DMS 273 (cell line): ENCODE measurements at regions not wholly inside any gene's neighbourhood (a gene's known extent, or its start where the extent isn't known, plus 50 kb on each side); places are given as distances from the start of the nearest gene placed in this dataset.
"Not testable (repeated sequence)": the region's sequence is repeated elsewhere in the genome, so short reads cannot be mapped to it uniquely, and the experiment has no call there.

Experiments used
- DNase-seq: peaks from one replicate; lab custom pipeline; 2025; ENCODE audit not compliant: unreplicated experiment; lab: John Stamatoyannopoulos, UW

DNA sequence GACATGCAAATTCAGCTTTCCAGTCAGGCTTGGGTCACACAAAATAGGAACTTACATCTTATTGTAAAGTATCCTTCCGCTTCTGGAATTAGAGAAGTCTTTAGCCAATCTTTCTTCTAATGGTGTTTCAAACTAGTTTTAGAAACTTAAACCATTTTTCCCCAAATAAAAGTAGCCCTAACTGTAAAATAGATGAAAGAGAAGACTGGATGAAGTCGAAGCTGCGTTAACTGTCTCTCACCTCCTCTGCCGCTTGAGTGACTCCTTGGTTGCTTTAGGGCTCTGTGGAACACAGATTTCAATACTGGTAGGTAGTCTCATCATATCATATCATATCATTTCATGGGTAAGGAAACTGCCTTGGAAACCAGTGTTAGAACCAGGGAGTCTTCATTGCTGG lies 498.4 kb downstream of the XIRP2 start:
- no peak for DNase-seq

DNA sequence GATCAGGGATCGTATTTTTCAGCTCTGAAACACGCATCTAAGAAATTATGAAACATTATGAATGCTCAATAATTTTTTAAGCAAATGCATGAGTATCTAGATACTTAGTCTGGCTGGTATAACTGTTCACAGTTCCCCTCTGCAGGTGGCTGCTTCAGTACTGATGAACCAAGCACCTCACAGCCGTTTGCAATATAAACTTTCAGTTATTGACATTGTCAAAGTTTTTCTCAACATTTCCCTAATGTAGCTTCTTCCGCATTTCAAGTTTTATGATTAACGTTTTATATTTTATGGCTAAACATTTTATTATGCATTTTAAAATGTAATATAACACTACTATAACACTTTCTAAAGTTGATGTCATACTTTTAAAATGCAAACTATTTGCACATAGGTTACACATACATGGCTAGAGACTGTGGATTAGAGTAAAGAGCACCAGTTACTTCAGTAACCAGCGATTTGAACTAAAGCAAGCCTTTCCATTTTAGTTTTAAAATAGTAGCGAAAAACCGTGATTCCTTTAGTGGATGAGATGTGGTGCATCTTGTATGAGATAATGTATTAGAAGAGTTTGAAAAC lies 495.4 kb downstream of the XIRP2 start:
- DNase-seq: no peak

DNA sequence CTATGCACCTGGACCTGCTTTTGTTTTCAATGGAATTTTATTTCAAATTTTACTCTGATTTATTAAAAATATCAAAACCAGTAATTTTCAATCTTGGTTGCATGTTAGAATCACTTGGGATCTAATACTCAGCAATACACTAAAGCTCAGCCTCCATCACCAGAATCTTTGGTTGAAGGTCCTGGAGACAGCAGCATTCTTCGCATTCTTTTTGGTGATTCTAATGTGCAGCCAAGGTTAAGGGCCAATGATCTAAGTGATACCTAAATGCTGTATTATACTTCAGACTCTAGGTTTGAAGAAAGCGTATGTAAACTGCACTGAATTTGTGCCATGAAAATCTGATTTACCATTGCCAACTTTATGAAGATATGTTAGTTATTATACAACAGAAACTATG lies 493.1 kb downstream of the XIRP2 start:
- DNase-seq: no peak

DNA sequence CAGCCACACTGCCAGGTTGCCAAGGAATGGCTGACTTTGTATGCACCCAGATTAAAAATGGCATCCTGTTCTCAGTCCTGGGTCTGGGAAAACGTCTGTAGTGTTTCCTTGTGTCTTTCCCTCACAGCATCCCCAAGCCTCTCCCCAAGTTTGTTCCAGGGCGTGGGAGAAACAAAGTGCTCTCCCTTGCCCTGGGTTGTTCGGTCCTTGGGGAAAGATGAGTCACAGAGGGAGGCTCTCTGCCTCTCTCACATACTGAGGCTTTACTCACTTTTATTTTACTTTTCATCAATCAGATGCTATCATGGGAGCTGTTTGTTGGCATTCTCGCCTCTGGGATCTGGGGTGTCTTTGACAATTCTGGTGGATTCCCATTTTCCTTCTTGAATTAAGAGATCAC lies 492.3 kb downstream of the XIRP2 start:
- DNase-seq: no peak

DNA sequence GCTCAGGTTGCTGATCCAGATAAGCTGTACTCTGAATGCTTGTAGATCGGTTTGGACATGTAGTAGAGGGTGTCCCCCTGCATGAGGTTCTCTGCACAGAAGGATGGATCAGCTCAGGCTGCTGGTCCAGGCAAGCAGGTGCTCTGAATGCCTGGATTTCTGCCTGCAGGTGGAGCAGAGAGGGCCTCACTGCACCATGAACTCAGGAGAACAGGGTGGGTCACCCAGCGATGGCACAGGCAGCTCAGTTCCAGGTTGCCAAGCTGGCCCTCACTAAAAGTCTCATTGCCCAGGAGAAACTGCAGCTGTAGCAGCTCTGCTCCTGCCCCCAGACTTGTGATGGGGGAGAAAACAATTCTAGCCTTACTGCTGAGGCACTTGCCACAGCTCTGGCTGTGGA lies 491.8 kb downstream of the XIRP2 start:
- no peak for DNase-seq

DNA sequence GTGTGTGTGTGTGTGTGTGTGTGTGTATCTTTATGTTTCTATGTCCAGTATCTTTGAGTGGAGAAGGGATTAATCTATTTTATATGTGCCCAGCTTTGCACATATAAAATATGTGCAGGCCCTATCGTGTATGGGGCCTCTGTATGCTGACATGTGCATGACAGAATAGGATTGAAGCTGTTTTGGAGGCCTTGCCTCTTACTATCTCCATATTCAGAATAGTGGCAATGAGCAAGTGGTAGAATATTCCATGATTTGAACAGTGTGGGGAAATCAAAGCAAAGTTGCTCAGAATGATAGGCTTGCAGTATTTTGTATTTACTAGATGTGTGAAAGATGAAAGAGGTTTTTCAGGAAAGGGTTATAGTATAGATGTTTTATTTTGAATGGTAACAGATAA lies 480.8 kb downstream of the XIRP2 start:
- DNase-seq: no peak

DNA sequence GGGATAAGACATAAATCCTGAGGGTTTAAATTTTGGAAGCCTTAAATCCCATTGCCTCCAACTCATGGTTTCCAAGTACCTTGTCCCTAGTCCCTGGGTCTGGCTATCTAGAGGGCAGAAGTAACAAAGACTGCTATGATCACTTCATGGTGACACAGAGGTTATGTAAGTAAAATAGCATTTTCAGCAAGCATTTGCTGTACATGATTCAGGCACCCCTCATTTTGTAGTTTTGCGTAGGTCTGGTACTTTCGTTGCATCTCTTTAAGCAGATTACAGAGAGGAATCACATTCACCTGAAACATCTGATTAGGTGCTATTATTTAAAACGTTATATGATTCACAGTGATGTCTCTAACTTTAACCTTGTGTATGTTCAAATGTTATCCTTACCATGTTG lies 480.1 kb downstream of the XIRP2 start:
- no peak for DNase-seq

DNA sequence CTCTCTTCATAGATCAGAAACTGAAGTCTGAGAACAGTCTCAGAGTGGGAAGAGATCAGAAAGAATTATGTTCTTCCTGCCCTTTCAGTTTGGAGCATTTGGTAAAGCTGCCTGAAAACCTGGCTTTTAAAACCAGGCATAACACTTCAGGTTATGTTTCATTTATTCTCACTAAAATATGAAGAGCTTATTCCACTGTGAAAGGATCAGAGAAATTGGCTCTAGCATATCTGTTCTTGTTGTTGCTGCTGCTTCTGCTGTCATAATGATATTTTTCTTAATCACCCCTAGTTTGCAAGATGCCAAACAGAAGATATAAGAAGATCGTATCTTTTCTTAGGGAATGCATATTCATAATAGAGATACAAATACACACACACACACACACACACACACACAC lies 476.9 kb downstream of the XIRP2 start:
- DNase-seq: no peak

DNA sequence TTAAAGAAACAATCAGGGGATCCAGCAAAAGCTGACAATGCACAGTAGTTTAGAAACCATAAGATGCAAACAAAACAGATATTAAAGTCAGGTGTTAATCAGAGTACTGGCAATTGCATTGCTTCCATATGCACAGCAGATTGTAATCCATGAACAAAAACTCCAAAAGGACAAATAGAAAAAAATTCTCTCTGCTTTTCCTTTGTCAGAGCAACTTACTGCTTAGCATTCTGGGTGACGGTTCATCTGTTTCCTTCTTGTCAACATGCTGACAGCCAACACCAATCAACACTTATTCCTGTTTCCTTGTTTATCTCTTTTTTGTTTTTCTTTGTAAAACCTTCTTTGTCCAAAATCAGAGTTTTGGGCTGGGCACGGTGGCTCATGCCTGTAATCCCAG lies 473.1 kb downstream of the XIRP2 start:
- no peak for DNase-seq

DNA sequence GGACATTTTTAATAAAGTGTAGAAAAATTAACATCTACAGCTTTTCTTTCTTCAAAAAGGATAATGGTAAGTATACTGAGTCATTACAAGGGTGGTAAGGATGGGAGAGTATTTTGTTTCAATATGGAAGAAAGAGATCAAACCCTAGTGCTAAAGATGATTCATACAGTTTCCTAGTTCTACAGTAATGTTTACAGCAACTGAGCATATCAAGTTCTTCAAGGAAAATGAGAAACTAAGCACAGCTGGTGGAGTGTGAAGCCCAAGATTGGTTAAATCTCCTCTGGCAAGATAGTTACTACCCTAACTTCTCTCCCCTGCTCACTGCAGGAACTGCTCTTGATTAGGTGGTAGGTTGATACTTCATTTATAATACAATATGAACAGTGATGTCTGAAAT lies 467.5 kb downstream of the XIRP2 start:
- no peak for DNase-seq

DNA sequence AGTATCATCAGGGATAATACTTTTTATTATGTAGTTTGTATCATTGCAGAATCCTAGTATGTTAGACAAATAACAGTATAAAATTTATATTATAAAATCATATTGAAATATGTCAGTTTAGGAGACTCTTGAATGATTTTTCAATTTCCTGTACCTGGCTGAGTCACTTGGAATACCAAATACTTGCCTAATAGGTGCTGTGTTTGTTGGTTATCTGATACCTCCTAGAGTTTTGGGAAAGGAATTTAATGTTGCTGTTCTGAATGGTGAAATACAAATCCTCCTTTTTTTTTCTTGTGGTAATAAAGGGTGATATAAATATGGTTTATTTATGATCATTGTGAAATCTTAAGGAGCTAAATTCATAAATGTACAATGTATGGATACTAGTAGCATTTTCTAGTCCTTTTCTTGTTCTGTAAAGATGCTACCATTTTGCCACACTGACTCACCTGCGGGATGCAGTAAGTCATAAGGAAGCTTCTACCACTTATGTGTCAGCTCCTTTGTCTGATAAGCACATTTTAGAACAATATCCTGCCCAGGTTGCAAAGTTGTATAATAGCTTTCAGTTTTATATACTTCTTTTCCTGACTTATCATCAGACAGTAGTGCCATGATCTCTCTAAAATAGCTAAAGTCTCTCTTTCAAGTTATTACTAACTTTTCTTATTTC lies 465.5 kb downstream of the XIRP2 start:
- DNase-seq: no peak

DNA sequence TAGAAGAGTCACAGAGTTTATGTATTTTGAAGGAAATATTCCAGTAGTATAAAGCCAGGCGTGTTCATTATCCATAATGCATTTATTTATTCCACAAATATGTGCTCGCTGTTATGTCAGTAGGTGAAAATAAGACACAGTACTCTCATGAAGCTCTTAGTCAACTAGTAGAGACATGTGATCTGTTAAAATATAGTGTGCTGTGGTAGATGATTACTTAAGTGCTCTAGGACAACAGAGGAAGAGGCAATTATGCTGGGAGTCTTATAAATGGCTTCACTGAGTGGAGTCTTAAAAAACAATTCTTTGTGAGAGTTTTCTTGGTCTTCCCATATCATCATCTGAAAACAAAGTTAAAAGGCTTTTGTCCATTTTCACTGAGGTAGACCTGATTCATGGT lies 457.3 kb downstream of the XIRP2 start:
- no peak for DNase-seq

DNA sequence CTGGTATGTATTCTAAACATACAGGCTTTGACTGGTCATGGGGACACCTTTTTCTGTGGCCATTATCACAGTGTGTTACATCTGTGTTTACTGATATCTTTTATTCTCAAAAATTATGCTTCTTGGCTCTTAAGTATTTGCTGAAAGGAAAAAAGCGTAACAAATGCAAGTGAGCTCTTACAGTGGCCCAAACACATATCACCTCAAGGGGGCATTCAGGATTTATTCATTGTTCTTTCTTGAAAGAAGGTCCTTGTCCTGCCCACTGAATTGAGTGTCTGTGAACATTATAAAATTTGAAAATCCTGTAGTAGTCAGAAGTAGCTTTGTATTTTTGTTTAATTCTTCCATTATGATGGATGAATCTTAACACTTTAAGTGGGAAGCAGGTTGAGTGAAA lies 454.5 kb downstream of the XIRP2 start:
- DNase-seq: peak; percentile 25

DNA sequence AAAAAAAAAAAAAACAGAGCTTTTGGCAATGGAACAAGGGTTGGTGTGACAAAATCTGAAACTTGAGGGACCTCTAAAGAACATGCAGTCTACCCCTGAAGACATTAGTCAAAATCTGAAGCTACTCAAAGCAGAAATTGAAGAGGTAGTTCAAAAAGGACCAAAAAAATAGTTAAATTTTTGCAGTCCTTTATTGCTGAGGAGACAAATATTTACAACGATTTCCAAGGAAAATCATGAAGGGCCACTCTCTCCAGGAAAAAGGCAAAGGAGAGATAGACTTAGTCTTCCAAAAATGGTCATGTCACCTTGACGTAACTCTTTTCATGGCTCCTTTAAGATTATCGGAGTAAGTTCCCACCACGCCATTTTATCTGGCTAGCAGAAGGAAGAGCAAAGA lies 452.0 kb downstream of the XIRP2 start:
- no peak for DNase-seq

DNA sequence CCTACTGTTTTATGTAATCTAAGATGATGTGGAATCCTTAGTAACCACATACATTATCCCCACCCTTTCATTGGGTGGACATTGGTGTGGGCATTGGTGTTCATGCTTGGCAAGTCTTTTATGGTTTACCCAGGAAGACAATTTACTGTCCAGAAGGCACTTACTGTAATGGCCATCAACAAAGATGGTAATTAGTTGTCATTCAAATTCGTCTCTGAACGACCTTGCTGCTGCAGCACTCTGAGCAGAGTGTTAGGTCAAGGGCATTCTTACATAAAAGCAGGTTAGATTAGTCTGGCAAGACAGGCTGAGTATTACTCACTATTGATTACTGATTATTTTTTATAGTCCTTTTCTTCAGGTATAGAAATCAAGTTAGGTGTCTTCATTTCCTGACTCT lies 447.9 kb downstream of the XIRP2 start:
- no peak for DNase-seq

DNA sequence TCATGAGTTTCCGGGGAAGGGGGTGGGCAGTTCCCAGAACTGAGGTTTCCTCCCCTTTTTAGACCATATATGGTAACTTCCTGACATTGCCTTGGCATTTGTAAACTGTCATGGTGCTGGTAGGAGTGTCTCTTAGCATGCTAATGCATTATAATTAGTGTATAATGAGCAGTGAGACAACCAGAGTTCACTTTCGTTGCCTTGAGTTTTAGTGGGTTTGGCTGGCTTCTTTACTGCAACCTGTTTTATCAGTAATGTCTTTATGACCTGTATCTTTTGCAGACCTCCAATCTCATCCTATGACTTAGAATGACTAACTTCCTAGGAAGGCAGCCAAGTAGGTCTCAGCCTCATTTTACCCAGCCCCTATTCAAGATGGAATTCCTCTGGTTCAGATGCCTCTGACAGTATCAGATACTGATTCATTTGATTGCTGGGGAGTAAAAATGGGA lies 447.3 kb downstream of the XIRP2 start:
- no peak for DNase-seq

DNA sequence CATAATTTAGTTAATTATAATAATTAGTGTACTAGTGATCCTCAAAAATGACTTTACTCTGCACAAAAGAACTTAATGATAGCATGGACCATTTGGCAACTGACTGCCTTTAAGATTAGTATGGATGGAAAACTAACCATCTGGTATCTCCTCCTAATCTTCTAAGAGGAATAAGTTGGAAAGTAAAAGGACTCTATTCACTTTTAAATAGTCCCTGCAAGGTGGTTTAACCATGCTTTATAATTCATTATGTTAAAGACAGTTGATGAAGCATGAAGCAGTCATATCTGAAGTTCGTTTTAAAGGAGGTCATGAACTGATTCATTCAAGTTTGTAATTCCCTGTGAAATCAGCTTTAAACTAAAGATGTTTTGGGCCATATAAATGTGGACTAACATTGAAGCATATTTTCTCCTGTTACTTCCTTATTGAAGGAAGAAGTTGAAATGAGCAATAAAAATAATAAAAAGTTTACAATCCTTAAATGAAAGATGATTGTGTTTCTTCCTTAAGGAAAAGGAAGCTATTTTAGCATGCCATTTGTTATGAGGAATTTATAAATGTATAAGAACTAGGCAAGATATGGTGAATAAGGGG lies 446.0 kb downstream of the XIRP2 start:
- peak; percentile 9 for DNase-seq

DNA sequence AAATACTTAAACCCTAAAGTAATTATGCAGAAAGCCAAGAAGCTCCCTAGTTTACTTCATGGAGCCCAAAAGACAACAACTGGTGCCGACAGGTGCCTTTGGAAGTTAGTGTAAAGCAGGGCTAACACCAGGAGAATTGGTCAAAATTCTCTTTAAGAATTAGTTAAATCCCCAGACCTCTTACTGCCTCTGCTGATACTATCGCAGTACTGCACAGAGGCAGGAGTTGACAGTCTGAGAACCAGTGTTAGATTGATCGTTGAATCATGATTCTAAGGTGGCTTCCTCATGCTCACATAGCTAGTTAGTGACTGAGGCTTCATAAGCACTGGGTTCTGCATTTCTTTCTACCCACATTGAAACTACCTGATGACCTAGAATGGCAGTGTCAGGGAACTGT lies 445.0 kb downstream of the XIRP2 start:
- DNase-seq: peak; percentile 9

DNA sequence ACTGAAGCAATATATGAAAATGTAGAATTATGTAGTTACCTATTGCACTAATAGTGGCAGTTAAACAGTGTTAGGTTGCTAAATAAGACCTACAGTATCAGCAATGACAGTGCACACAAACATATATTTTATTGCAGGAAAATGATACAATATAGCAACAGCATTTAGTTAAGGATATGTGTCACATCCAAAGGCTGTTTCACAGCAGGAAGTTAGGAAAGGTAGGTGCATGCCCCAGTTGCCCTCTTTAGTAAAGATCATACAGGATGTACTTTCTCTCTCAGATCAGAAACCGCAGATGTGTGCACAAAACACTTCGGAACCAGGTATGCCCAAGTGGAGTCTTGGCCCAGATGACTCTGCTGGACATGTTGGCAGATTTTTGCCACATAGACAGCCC lies 444.1 kb downstream of the XIRP2 start:
- no peak for DNase-seq

DNA sequence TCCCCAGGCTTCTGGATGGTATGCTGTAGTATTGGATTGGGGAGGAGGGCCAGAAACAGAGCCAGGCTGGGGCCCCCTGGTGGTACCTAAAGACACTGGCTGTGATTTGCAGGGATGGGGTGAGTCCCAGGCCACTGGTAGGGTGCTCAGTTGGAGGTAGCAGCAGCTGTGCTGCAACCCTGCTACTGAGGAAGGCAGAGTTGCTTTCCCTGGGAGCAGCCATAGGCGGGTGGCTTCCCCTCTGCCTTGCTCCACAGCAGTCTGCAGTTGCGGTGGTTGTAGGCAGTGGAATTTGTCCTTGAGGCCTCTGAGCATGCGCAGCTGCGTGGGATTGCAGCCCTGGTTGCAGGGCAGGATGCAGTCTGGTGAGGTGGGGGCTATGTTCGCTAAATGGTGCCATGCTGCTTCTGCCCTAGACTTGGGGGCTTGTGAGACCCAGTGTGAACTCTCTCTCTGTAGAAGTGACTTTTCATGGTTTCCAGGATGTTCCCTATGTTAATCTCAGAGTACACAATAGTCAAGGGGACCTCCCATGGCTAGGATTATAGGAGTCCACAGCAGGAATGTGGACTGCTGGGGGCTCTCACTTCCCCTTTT lies 443.5 kb downstream of the XIRP2 start:
- DNase-seq: peak; percentile 19

DNA sequence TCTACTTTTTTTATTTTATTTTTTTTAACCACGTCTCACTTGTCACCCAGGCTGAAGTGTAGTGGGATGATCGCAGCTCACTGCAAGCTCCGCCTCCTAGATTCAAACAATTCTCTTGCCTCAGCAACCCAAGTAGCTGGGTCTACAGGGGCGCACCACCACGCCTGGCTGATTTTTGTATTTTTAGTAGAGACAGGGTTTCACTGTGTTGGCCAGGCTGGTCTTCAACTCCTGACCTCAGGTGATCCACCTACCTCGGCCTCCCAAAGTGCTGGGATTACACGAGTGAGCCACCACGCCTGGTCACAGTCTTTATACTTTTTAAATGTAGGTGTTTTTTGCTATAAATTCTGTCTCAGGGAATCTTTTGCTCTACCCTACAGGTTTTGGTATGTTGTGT lies 440.5 kb downstream of the XIRP2 start:
- not testable (repeated sequence) for DNase-seq

DNA sequence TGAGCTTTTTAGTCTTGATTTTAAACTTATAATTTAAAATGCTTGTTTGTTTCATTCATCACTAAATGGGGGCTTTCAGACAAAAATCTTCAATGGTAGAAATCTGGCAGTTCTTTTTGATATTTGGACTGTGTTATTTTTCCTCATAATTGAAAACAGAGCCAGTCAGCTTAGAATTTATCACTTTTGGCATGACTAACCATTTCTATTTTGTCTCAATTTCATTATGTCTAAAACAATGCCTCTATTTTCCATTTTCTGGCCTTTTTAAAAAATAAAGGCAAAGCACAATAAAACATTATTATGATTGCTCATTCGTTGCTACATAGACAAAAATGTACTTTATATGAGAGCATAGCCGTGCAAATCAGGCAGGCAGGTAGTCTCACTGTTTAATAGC lies 434.5 kb downstream of the XIRP2 start:
- no peak for DNase-seq
